NCI-H748 (cell line): ENCODE measurements at regions not wholly inside any gene's neighbourhood (a gene's known extent, or its start where the extent isn't known, plus 50 kb on each side); places are given as distances from the start of the nearest gene placed in this dataset.
"Not testable (repeated sequence)": the region's sequence is repeated elsewhere in the genome, so short reads cannot be mapped to it uniquely, and the experiment has no call there.

Experiments
- DNase-seq: peaks from one replicate; lab custom pipeline; 2025; ENCODE audit not compliant: unreplicated experiment; lab: John Stamatoyannopoulos, UW

DNA sequence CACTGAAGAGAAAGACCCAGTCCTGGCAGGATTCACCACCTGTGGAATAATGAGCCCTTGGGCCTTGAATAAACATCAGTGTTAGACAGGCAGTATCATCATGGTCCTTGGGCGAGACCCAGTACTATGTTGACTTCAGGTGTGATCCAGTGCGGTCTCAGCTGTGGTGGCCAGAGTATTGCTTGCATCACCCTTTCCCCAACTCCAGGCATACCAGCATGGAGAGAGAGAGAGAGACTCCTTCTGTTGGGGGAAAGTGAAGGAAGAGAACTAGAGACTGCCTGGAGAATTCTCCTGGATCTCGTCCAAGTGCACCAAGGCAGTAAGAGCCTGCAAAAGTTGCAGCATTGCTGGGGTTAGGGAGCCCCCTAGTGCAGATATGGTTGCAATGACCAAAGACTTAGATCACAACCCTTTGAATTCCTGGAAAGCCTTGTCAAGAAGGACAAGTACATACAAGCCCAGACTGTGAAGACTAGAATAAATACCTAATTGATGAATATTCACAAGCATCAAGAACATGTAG is 61.1 kb upstream of the VAMP7 start:
- peak; percentile 83 for DNase-seq

DNA sequence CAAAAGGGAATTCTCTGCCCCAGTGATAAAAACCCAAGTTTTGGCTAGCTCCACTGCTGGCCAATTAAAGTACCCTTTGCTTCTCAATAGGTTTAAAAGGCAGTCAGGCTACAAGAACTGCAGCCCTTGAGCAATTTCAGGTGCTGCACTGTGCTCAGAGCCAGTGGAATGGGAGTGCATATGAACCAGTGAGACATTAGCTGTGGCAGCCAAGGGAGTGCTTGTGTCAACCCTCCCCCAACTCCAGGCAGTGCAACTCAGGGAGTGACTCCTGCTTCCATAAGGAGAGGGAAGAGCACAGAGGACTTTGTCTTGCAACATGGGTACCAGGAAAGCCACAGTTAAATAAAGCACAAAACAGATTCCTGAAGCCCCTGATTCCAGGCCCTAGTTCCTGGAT is 61.6 kb upstream of the VAMP7 start:
- peak; percentile 44 for DNase-seq

DNA sequence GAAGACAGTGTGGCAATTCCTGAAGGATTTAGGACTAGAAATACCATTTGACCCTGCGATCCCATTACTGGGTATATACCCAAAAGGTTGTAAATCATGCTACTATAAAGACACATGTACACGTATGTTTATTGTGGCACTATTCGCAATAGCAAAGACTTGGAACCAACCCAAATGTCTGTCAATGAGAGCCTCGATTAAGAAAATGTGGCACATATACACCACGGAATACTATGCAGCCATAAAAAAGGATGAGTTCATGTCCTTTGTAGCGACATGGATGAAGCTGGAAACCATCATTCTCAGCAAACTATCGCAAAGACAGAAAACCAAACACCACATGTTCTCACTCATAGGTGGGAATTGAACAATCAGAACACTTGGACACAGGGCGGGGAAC is 66.8 kb upstream of the VAMP7 start:
- not testable (repeated sequence) for DNase-seq

- no peak for DNase-seq
Observed at GRCh38 chrX:155779831-155780230, 101.3 kb upstream of the VAMP7 start.

DNA sequence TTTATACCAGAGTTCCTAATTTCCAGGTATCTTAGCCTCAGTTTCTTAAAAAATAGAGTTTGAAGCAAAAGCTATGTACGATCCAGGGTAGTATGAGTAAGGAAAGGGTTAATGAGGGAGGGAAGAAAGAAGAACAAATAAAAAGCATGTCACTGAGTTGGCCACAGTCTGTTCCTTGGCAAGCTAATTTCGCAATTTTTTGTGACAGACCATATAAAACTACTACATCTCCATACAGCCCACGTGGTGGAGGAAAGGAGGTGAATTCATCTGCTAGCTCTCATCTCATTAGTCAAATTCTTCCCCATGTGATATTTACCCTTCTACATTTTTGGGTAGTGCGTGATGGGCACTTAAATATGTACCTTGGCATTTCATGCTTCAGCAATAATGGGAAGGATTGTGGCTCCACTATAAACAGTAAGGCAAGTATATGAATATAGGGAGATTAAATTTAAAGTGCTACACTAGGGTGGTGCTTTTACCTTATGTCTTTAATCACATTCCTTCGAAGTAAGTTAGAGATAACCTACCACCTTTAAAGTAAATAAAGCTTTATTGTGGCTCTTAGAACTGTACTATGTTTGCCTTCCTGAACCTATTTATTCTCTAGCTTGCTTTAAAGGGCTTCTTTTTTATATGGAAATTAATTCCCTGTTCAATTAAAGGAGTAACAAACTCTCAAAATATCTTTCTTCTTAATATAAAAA is 102.1 kb upstream of the VAMP7 start:
- DNase-seq, result no peak

GRCh38 chrX:155774387-155774786 is 106.8 kb upstream of the VAMP7 start:
- no peak for DNase-seq

DNA sequence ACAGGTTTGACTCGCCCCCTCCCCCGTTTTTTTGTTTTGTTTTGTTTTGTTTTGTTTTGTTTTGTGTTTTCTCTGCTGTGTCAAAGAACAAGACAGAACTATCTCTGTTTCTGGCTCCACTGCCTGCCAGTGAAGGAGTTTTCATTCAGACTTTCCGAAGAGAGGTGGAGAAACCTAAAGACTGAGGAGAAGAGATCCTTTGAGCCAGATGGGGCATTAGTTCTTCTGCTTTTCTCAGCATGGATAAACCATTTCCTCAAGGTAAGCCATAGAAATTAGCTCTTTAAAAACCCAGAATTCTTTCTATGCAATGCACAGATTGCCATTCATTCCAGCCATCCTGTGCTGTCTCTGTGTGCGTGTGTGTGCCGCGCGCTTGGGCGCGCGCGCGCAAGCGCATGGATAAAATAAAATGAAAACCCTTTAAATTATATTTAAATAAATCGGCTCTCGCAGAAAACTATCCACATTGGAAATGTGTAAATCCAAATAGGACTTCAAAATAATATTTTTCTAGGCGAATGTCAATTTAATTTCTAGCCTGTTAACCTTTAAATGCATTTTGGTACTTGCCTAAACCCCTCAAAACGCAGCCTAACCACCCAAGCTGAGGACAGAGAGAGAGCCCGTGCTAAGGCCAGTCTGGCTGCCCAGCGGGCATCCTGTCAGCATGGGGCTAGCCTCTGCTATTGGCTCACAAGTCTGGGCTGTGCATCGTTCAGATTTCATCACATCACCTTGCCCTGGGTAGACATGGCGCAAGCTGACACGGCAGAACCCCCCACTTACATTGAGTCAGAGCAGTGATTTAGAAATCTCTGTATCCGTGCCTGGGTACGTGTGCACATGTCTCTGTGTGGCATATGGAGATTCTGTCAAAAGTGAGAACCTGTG is 113.0 kb upstream of the VAMP7 start:
- DNase-seq, result peak; percentile 50

GRCh38 chrX:155767051-155767875 is 113.9 kb upstream of the VAMP7 start:
- DNase-seq, result peak; percentile 73

GRCh38 chrX:155766321-155766720 is 114.8 kb upstream of the VAMP7 start:
- no peak for DNase-seq

- no peak for DNase-seq
Observed at GRCh38 chrX:155761185-155761584, 120.0 kb upstream of the VAMP7 start.

DNA sequence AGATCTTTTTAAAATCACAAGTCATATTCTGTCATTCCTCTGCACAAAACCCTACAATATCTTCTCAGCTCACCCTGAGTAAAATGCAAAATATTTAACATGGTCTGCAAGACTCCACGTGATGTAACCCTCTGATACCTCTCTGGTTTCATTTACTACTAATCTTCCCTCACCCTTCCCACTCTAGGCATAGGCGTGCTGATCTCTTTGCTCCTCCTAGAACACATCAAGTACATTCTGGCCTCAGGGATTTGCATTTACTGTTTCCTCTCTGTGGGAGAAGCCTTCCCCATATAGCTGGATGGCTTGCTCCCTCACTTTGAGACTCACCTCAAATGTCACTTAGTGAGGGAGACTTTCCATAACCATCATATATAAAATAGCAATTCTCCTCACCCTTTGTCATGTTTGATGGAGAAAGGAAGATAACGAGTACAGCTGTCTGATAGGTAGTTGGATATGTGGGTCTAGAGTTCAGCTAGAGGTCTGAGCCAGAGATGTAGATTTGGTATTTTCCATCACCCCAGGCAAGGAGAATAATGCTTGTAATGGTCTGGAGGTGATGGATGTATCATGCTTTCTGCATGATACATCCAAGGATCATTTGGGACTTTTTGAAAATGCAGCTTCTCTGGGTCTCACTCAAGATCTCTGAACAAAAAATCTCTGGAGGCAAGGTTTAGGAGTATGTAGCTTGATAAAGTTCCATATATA is 123.9 kb upstream of the VAMP7 start:
- no peak for DNase-seq

DNA sequence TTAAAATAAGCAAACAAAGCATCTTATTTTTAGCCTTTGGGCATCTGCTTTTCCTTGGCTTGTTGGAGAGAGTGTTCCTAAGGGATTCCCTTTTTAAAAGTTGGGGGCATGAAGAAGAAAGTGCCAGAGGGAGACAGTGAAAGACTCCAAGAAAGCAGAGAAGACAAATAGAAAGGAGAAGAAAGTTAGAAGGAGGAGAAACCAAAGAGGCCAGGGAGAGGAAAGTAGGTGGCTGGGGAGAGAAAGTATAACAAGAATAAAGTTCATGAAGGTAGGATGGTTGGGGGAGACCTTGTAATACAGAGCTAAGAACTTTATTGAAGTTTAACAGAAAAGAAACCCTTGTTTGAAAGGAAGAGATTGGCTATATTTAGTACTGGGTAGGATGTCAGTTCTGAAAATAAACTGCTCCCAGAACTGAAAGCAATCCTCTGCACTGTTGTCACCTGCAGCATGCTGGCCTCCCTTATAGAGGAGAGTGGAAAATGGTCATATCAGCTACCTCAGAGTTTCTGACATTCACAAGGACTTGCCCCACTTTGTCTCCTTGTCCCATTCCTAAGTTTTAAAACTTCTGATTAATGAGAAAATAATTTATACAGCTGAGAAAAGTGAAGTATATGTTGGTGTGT is 125.3 kb upstream of the VAMP7 start:
- no peak for DNase-seq

- no peak for DNase-seq
Observed at GRCh38 chrX:155751131-155751530, 130.0 kb upstream of the VAMP7 start.

GRCh38 chrX:155747520-155747919 is 133.6 kb upstream of the VAMP7 start:
- DNase-seq, result peak; percentile 49

DNA sequence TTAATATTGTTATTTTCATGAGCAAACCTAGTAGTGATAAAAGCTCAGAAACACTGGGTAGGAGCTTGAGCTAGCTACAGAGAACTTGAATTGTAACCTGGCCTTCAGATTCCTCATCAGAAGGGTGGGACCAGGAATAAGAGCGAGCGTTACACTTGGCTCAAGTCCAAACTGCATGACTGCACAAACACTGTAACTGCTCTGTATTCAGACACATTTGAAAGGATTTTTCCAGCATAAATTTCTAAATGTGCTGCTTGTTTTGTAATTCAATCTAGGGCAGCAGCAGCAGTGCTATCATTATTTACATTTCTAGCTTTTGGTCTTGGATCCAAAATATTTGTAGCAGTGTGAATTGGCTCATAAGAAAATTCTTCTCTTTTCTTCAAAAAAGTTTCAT is 133.0 kb upstream of the TMLHE start:
- peak; percentile 95 for DNase-seq

- no peak for DNase-seq
Observed at GRCh38 chrX:155744534-155744933, 131.8 kb upstream of the TMLHE start.

GRCh38 chrX:155728335-155728734 is 115.6 kb upstream of the TMLHE start:
- not testable (repeated sequence) for DNase-seq

GRCh38 chrX:155718972-155719586 is 106.3 kb upstream of the TMLHE start:
- no peak for DNase-seq

GRCh38 chrX:155715141-155715540 is 102.4 kb upstream of the TMLHE start:
- no peak for DNase-seq

- no peak for DNase-seq
Observed at GRCh38 chrX:155695419-155695818, 82.7 kb upstream of the TMLHE start.
